Hepatocyte (in vitro differentiated cells): ENCODE measurements at regions not wholly inside any gene's neighbourhood (a gene's known extent, or its start where the extent isn't known, plus 50 kb on each side); places are given as distances from the start of the nearest gene placed in this dataset.

Source experiments
- DNase-seq: peaks from one replicate; pipeline ENCODE4 v3.0.0-alpha.2; 2016; ENCODE audit warnings: low spot score
- H2AFZ ChIP-seq: fragments of 200-600 bp; sonication (generic); 2 replicates; pipeline ENCODE4 v1.6.0; 2016; ENCODE audit warnings: antibody characterized with exemption, mild to moderate bottlenecking
- H3K27ac ChIP-seq: fragments of 200-600 bp; sonication (generic); 2 replicates; pipeline ENCODE4 v1.5.1; 2016; ENCODE audit warnings: mild to moderate bottlenecking
- H3K27me3 ChIP-seq: fragments of 200-600 bp; sonication (generic); 2 replicates; pipeline ENCODE4 v1.6.1; 2016
- H3K36me3 ChIP-seq: fragments of 200-600 bp; sonication (generic); replicated peaks from 2 replicates; pipeline ENCODE4 v1.5.1; 2016; ENCODE audit warnings: low read depth; ENCODE audit not compliant: insufficient read depth
- H3K4me1 ChIP-seq: fragments of 200-600 bp; sonication (generic); 2 replicates; pipeline ENCODE4 v1.5.1; 2016; ENCODE audit warnings: mild to moderate bottlenecking, moderate library complexity; ENCODE audit not compliant: insufficient read depth
- H3K4me2 ChIP-seq: fragments of 200-600 bp; sonication (generic); 2 replicates; pipeline ENCODE4 v1.6.0; 2016
- H3K4me3 ChIP-seq: fragments of 200-600 bp; sonication (generic); 2 replicates; pipeline ENCODE4 v1.5.1; 2016; ENCODE audit warnings: mild to moderate bottlenecking
- H3K79me2 ChIP-seq: fragments of 200-600 bp; sonication (generic); 2 replicates; pipeline ENCODE4 v1.6.0; 2017; ENCODE audit warnings: mild to moderate bottlenecking
- H3K9me2 ChIP-seq: fragments of 200-600 bp; sonication (generic); replicated peaks from 2 replicates; pipeline ENCODE4 v1.6.0; 2017; ENCODE audit warnings: mild to moderate bottlenecking; ENCODE audit not compliant: insufficient read depth
- H3K9me3 ChIP-seq: fragments of 200-600 bp; sonication (generic); 2 replicates; pipeline ENCODE4 v1.5.1; 2016; ENCODE audit warnings: low read depth, mild to moderate bottlenecking
- H4K20me1 ChIP-seq: fragments of 200-600 bp; sonication (generic); 2 replicates; pipeline ENCODE4 v1.6.0; 2016; ENCODE audit warnings: mild to moderate bottlenecking; ENCODE audit not compliant: insufficient read depth, poor library complexity, severe bottlenecking
- CTCF ChIP-seq: fragments of 200-600 bp; sonication (generic); IDR thresholded peaks from 2 replicates; pipeline ENCODE4 v1.5.1; 2016; ENCODE audit warnings: antibody characterized with exemption, mild to moderate bottlenecking; ENCODE audit not compliant: poor library complexity
- EZH2 ChIP-seq: fragments of 200-600 bp; sonication (generic); IDR thresholded peaks from 2 replicates; pipeline ENCODE4 v1.6.1; 2016; ENCODE audit warnings: antibody characterized with exemption, mild to moderate bottlenecking, borderline replicate concordance
- EZH2phosphoT487 ChIP-seq: fragments of 200-600 bp; sonication (generic); IDR thresholded peaks from one replicate; pipeline ENCODE4 v1.6.1; 2018; ENCODE audit warnings: antibody characterized with exemption, mild to moderate bottlenecking, low read depth, moderate library complexity; ENCODE audit not compliant: unreplicated experiment, severe bottlenecking
- WGBS: methylation state at CpG from one replicate; pipeline ENCODE4 v1.1.6; 2016; ENCODE audit warnings: low lambda C conversion rate; ENCODE audit errors: missing lambda C conversion rate; 5-methylcytosine and 5-hydroxymethylcytosine counted together

GRCh38 chr4:7124689-7125442 is 57.0 kb upstream of the GRPEL1 start:
- 65% methylated on average over 22 of the region's 22 CpGs for WGBS
- no peak overlapping the region for H2AFZ ChIP-seq
- no peaks in the 10 kb centered on the region for H3K79me2 ChIP-seq
- H3K36me3 ChIP-seq = no peaks in the 10 kb centered on the region
- no peak overlapping the region for H3K4me2 ChIP-seq
- no peaks in the 10 kb centered on the region for H4K20me1 ChIP-seq
- H3K27me3 ChIP-seq = no peaks in the 10 kb centered on the region
- H3K4me1 ChIP-seq = peaks cover 6% of the 10 kb centered on the region
- peak overlapping the region; percentile 44 for H3K27ac ChIP-seq
- DNase-seq = peak; percentile 48
- H3K4me3 ChIP-seq = no peak overlapping the region
- TF ChIP-seq EZH2phosphoT487 (no peak), CTCF (no peak), EZH2 (no peak)
- no peaks in the 10 kb centered on the region for H3K9me2 ChIP-seq
- no peaks in the 10 kb centered on the region for H3K9me3 ChIP-seq

DNA sequence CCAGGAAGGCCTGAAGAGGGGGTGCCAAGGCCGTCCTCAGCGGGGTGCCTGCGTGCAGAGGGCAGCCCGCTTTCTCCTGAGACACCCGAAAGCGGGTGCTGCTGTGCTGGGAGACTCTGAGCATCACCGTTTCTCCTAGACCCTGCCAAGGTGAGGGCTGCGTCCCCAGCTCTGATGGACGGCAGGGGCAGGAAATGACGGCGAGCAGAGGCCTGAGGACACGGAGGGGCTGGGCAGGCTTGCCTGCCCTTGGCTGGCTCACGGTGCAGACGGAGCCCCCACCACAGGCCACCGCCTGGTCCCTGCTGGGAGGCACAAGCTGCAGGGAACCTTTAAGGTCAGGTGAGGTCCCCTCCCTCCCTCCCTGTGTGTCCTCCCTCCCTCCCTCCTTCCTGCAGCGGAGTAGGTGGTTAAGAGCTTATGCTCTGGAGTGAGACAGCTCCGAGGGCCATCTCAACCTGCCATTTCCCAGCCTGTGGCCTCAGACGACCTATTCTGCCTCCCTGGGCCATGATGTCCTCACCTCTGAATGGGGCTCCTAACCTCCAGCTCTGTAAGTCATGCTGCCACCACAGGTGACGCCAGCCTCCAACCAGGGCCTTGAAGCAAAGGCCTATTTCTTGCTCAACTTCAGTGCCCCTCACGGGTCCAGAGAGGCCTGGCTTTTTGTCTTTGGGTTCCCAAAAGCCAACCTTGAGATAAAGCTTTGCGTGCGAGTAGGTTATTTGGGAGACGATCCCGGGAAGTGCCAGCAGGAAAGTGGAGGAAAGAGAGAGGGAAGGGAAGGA is 54.2 kb upstream of the GRPEL1 start:
- no peaks in the 10 kb centered on the region for H3K9me3 ChIP-seq
- H3K4me3 ChIP-seq = no peak overlapping the region
- H3K79me2 ChIP-seq = no peaks in the 10 kb centered on the region
- WGBS = 84% methylated on average over 24 of the region's 24 CpGs
- no peaks in the 10 kb centered on the region for H3K27me3 ChIP-seq
- H2AFZ ChIP-seq = no peak overlapping the region
- no peak for DNase-seq
- H3K4me2 ChIP-seq = no peak overlapping the region
- no peak for TF ChIP-seq CTCF
- no peak for TF ChIP-seq EZH2
- no peak for TF ChIP-seq EZH2phosphoT487
- H3K4me1 ChIP-seq = peaks cover 5% of the 10 kb centered on the region
- no peak overlapping the region for H3K27ac ChIP-seq
- no peaks in the 10 kb centered on the region for H3K9me2 ChIP-seq
- H4K20me1 ChIP-seq = no peaks in the 10 kb centered on the region
- H3K36me3 ChIP-seq = no peaks in the 10 kb centered on the region

DNA sequence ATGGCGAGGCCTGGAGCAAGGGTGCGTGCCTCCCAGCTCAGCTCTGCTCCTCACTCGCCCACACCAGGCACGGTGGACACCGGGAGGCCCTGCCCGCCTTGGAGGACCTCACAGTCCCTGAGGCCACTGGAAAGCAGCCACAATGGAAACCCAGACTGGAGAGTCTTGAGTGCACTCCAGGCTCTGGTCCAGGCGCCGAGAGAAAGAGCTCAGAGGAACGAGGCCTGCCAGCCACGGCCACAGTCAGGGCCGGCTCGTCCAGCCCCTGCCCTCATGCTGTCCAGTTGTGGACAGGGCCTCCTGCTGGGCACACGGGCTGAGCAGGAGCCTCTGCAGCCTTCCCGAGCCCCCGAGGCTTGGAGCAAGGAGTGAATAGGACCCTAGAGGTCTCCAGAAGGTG is 53.3 kb upstream of the GRPEL1 start:
- H3K9me3 ChIP-seq = no peaks in the 10 kb centered on the region
- no peaks in the 10 kb centered on the region for H3K9me2 ChIP-seq
- no peak for DNase-seq
- no peak overlapping the region for H3K4me2 ChIP-seq
- H3K4me3 ChIP-seq = no peak overlapping the region
- no peak overlapping the region for H3K27ac ChIP-seq
- H4K20me1 ChIP-seq = no peaks in the 10 kb centered on the region
- no peaks in the 10 kb centered on the region for H3K36me3 ChIP-seq
- H2AFZ ChIP-seq = no peak overlapping the region
- 86% methylated on average over 15 of the region's 15 CpGs for WGBS
- no peak for TF ChIP-seq EZH2
- TF ChIP-seq CTCF = no peak
- no peak for TF ChIP-seq EZH2phosphoT487
- H3K27me3 ChIP-seq = no peaks in the 10 kb centered on the region
- no peaks in the 10 kb centered on the region for H3K79me2 ChIP-seq
- peaks cover 5% of the 10 kb centered on the region for H3K4me1 ChIP-seq
